ENCODE measurements at regions not wholly inside any gene's neighbourhood (a gene's known extent, or its start where the extent isn't known, plus 50 kb on each side); places are given as distances from the start of the nearest gene placed in this dataset.

DNA sequence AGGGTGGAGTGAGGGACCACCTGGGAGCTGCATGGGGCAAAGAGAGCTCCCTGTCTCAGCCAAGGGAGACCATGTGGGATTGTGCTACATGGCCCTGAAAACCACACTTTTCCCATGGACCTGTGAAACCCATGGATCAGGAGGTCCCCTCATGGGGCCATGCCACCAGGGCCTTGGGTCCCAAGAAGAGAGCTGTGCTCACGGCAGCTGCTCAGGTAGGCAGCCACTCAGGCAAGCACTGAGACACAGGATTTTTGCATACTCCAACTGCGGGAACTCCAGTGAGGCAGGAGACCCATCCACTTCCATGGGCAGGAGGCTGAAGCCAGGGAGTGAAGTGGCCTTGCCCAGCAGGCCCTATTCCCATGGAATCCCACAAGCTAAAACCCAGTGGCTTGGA, 190.0 kb downstream of the KCNA4 start:
- intact Hi-C loops (cut with micrococcal nuclease), result no loop called here
- ChIA-PET POLR2A (no interaction called here), CTCF (interaction anchor here (0.5 kb wide), 1 partner anchor 24 kb away, joined by 4 read pairs; no protein-coding TSS in a partner anchor)
- H3K4me1 Mint-ChIP-seq, result no peaks in the 10 kb centered on the region
- H3K9me3 ChIP-seq (ENCODE audit: control extremely low read depth in 1 of 3, control insufficient read depth in 2 of 3, insufficient read depth in 1 of 3, low read length in 2 of 3), result peaks cover 0 to 13% (median 0%) of the 10 kb centered on the region in 3 donors
- ATAC-seq (ENCODE audit: low read depth) (no peak), DNase-seq (no peak)
- 100% methylated on average over 2 of the region's 2 CpGs for WGBS (ENCODE audit: insufficient coverage)
- no peak overlapping the region for H3K4me2 ChIP-seq (replicated peaks; ENCODE audit: low read depth, low read length, poor library complexity, severe bottlenecking)
- peaks cover 8% of the 10 kb centered on the region for H3K9me3 Mint-ChIP-seq (ENCODE audit: insufficient read depth)
- H4K20me1 ChIP-seq (ENCODE audit: control insufficient read depth, insufficient read depth, low read length, poor library complexity, severe bottlenecking), result no peaks in the 10 kb centered on the region
- TF ChIP-seq, protein P1, sequence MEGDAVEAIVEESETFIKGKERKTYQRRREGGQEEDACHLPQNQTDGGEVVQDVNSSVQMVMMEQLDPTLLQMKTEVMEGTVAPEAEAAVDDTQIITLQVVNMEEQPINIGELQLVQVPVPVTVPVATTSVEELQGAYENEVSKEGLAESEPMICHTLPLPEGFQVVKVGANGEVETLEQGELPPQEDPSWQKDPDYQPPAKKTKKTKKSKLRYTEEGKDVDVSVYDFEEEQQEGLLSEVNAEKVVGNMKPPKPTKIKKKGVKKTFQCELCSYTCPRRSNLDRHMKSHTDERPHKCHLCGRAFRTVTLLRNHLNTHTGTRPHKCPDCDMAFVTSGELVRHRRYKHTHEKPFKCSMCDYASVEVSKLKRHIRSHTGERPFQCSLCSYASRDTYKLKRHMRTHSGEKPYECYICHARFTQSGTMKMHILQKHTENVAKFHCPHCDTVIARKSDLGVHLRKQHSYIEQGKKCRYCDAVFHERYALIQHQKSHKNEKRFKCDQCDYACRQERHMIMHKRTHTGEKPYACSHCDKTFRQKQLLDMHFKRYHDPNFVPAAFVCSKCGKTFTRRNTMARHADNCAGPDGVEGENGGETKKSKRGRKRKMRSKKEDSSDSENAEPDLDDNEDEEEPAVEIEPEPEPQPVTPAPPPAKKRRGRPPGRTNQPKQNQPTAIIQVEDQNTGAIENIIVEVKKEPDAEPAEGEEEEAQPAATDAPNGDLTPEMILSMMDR (IDR thresholded peaks at IDR 0.05), result no peak
- no peak for TF ChIP-seq EZH2 (IDR thresholded peaks at IDR 0.05; ENCODE audit: borderline replicate concordance, insufficient read depth, low read depth, low read length, poor library complexity, severe bottlenecking)
- H3K79me2 ChIP-seq (ENCODE audit: control insufficient read depth, insufficient read depth, low read length), result no peaks in the 10 kb centered on the region
- no peaks in the 10 kb centered on the region for H3K27me3 ChIP-seq (replicated peaks in 1 of 4; ENCODE audit: control extremely low read depth in 1 of 4, control insufficient read depth in 3 of 4, insufficient read depth in 4 of 4, low read length in 3 of 4)
- H3K27ac Mint-ChIP-seq, result no peak overlapping the region
- H3K4me3 ChIP-seq (ENCODE audit: control extremely low read depth in 1 of 5, extremely low read depth in 1 of 5, insufficient read depth in 1 of 5, low read depth in 2 of 5, low read length in 4 of 5), result no peak overlapping the region
- no peak overlapping the region for H2AFZ ChIP-seq (ENCODE audit: insufficient read depth, low read depth, low read length, poor library complexity, severe bottlenecking)
- H3K36me3 ChIP-seq (replicated peaks in 1 of 2; ENCODE audit: control extremely low read depth in 1 of 2, control insufficient read depth in 1 of 2, extremely low read depth in 1 of 2, insufficient read depth in 2 of 2, low read length in 1 of 2), result no peaks in the 10 kb centered on the region
- no peaks in the 10 kb centered on the region for H3K4me1 ChIP-seq (ENCODE audit: control insufficient read depth in 2 of 2, insufficient read depth in 2 of 2, low read length in 2 of 2)
- no peak overlapping the region for H3K4me3 Mint-ChIP-seq
- H3K9ac ChIP-seq (ENCODE audit: low read length), result no peak overlapping the region
- no peaks in the 10 kb centered on the region for H3K27me3 Mint-ChIP-seq
- no peak overlapping the region for H3K27ac ChIP-seq (ENCODE audit: low read length in 2 of 2)

DNA sequence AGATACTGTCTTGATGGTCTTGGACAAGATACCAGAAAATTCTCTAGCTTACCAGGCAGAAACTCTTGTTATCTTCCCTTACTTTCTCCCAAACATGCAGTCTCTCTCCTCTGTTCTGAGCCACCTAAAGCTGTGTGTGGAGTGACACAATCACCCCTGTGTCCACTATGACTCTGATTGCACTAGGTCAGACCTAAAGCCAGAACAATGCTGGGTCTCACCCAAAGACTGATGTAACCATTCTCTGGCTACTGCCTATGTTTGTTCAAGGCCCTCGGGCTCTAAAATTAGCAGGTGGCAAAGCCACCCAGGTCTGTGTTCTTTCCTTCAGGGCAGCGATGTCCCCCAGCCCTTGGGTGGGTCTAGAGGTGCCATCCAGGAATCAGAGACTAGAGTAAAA, 200.5 kb downstream of the KCNA4 start:
- ATAC-seq (ENCODE audit: low read depth), result no peak
- CTCF ChIA-PET, result no interaction called here
- Mint-ChIP-seq H3K27ac (no peak overlapping the region), H3K4me1 (no peaks in the 10 kb centered on the region), H3K9me3 (ENCODE audit: insufficient read depth) (peaks cover 10% of the 10 kb centered on the region), H3K27me3 (no peaks in the 10 kb centered on the region), H3K4me3 (no peak overlapping the region)
- peaks cover 0 to 10% (median 0%) of the 10 kb centered on the region in 3 donors for H3K9me3 ChIP-seq (ENCODE audit: control extremely low read depth in 1 of 3, control insufficient read depth in 2 of 3, insufficient read depth in 1 of 3, low read length in 2 of 3)
- 75% methylated on average over 1 of the region's 2 CpGs for WGBS (ENCODE audit: insufficient coverage)
- H3K4me1 ChIP-seq (ENCODE audit: control insufficient read depth in 2 of 2, insufficient read depth in 2 of 2, low read length in 2 of 2), result no peaks in the 10 kb centered on the region
- H3K27ac ChIP-seq (ENCODE audit: low read length in 2 of 2), result no peak overlapping the region
- no peaks in the 10 kb centered on the region for H3K36me3 ChIP-seq (replicated peaks in 1 of 2; ENCODE audit: control extremely low read depth in 1 of 2, control insufficient read depth in 1 of 2, extremely low read depth in 1 of 2, insufficient read depth in 2 of 2, low read length in 1 of 2)
- intact Hi-C loops (cut with micrococcal nuclease), result no loop called here
- DNase-seq, result no peak
- H2AFZ ChIP-seq (ENCODE audit: insufficient read depth, low read depth, low read length, poor library complexity, severe bottlenecking), result no peak overlapping the region
- no peaks in the 10 kb centered on the region for H3K79me2 ChIP-seq (ENCODE audit: control insufficient read depth, insufficient read depth, low read length)
- H4K20me1 ChIP-seq (ENCODE audit: control insufficient read depth, insufficient read depth, low read length, poor library complexity, severe bottlenecking), result no peaks in the 10 kb centered on the region
- no peak overlapping the region for H3K4me3 ChIP-seq (ENCODE audit: control extremely low read depth in 1 of 5, extremely low read depth in 1 of 5, insufficient read depth in 1 of 5, low read depth in 2 of 5, low read length in 4 of 5)
- POLR2A ChIA-PET, result no interaction called here
- H3K27me3 ChIP-seq (replicated peaks in 1 of 4; ENCODE audit: control extremely low read depth in 1 of 4, control insufficient read depth in 3 of 4, insufficient read depth in 4 of 4, low read length in 3 of 4), result no peaks in the 10 kb centered on the region
- no peak overlapping the region for H3K4me2 ChIP-seq (replicated peaks; ENCODE audit: low read depth, low read length, poor library complexity, severe bottlenecking)
- TF ChIP-seq EZH2 (IDR thresholded peaks at IDR 0.05; ENCODE audit: borderline replicate concordance, insufficient read depth, low read depth, low read length, poor library complexity, severe bottlenecking), result no peak
- TF ChIP-seq, protein P1 (IDR thresholded peaks at IDR 0.05), result no peak
- no peak overlapping the region for H3K9ac ChIP-seq (ENCODE audit: low read length)

Data from B cell (primary cell).